Neural crest cell (in vitro differentiated cells): ENCODE measurements at regions not wholly inside any gene's neighbourhood (a gene's known extent, or its start where the extent isn't known, plus 50 kb on each side); places are given as distances from the start of the nearest gene placed in this dataset.

Experiments
- DNase-seq: peaks from one replicate; pipeline ENCODE4 v3.0.0; 2021; ENCODE audit warnings: low read depth, mixed read lengths, low spot score
- H3K27ac Mint-ChIP-seq: one replicate; pipeline ENCODE4 v1.8.0; 2021; ENCODE audit warnings: mild to moderate bottlenecking, mixed read lengths; ENCODE audit not compliant: unreplicated experiment
- H3K27me3 Mint-ChIP-seq: 2 replicates; pipeline ENCODE4 v1.8.0; 2021; ENCODE audit warnings: low read depth, mild to moderate bottlenecking, mixed read lengths
- H3K36me3 Mint-ChIP-seq: 2 replicates; pipeline ENCODE4 v1.8.0; 2021; ENCODE audit warnings: low read depth, mild to moderate bottlenecking, mixed read lengths
- H3K4me1 Mint-ChIP-seq: 2 replicates; pipeline ENCODE4 v1.8.0; 2021; ENCODE audit warnings: mixed read lengths
- H3K4me3 Mint-ChIP-seq: one replicate; pipeline ENCODE4 v1.8.0; 2021; ENCODE audit warnings: mild to moderate bottlenecking, mixed read lengths
- H3K9me3 Mint-ChIP-seq: 2 replicates; pipeline ENCODE4 v1.8.0; 2021; ENCODE audit warnings: mixed read lengths
- CTCF ChIP-seq: fragments of 200-600 bp; sonication (generic); conservative IDR thresholded peaks from 2 replicates; pipeline ENCODE4 v1.5.0; 2021; ENCODE audit warnings: antibody characterized with exemption, mild to moderate bottlenecking

- no peak overlapping the region for H3K4me3 Mint-ChIP-seq
- H3K4me1 Mint-ChIP-seq, result no peaks in the 10 kb centered on the region
- H3K27me3 Mint-ChIP-seq, result no peaks in the 10 kb centered on the region
- peaks cover 7% of the 10 kb centered on the region for H3K9me3 Mint-ChIP-seq
- DNase-seq, result no peak
- no peak overlapping the region for H3K27ac Mint-ChIP-seq
- TF ChIP-seq CTCF, result no peak
- no peaks in the 10 kb centered on the region for H3K36me3 Mint-ChIP-seq
Observed at GRCh38 chr3:99575683-99576082, 62.7 kb upstream of the COL8A1 start.

GRCh38 chr3:99570061-99570460 lies 68.3 kb upstream of the COL8A1 start:
- H3K4me1 Mint-ChIP-seq, result no peaks in the 10 kb centered on the region
- no peak overlapping the region for H3K4me3 Mint-ChIP-seq
- no peaks in the 10 kb centered on the region for H3K36me3 Mint-ChIP-seq
- no peak overlapping the region for H3K27ac Mint-ChIP-seq
- TF ChIP-seq CTCF, result no peak
- DNase-seq, result no peak
- H3K27me3 Mint-ChIP-seq, result no peaks in the 10 kb centered on the region
- H3K9me3 Mint-ChIP-seq, result peaks cover 7% of the 10 kb centered on the region

GRCh38 chr3:99568663-99569335 lies 69.6 kb upstream of the COL8A1 start:
- no peak for TF ChIP-seq CTCF
- Mint-ChIP-seq H3K27ac (no peak overlapping the region), H3K4me3 (no peak overlapping the region), H3K9me3 (peaks cover 6% of the 10 kb centered on the region), H3K4me1 (no peaks in the 10 kb centered on the region), H3K27me3 (no peaks in the 10 kb centered on the region), H3K36me3 (no peaks in the 10 kb centered on the region)
- no peak for DNase-seq

- H3K4me3 Mint-ChIP-seq, result no peak overlapping the region
- H3K4me1 Mint-ChIP-seq, result no peaks in the 10 kb centered on the region
- H3K9me3 Mint-ChIP-seq, result peaks cover 10% of the 10 kb centered on the region
- H3K36me3 Mint-ChIP-seq, result no peaks in the 10 kb centered on the region
- DNase-seq, result no peak
- TF ChIP-seq CTCF, result no peak
- H3K27ac Mint-ChIP-seq, result no peak overlapping the region
- no peaks in the 10 kb centered on the region for H3K27me3 Mint-ChIP-seq
Observed at GRCh38 chr3:99565331-99565730, 73.1 kb upstream of the COL8A1 start.

- Mint-ChIP-seq H3K27me3 (peaks cover under 1% of the 10 kb centered on the region), H3K9me3 (peaks cover 11% of the 10 kb centered on the region), H3K27ac (no peak overlapping the region), H3K4me3 (no peak overlapping the region), H3K36me3 (no peaks in the 10 kb centered on the region), H3K4me1 (no peaks in the 10 kb centered on the region)
- DNase-seq, result no peak
- no peak for TF ChIP-seq CTCF
Observed at GRCh38 chr3:99562990-99563607, 75.3 kb upstream of the COL8A1 start.
